HG02610 (cell line): ENCODE measurements at regions not wholly inside any gene's neighbourhood (a gene's known extent, or its start where the extent isn't known, plus 50 kb on each side); places are given as distances from the start of the nearest gene placed in this dataset.
"Not testable (repeated sequence)": the region's sequence is repeated elsewhere in the genome, so short reads cannot be mapped to it uniquely, and the experiment has no call there.

Experiments
- ATAC-seq: cut with Tn5 transposase; IDR thresholded peaks from one replicate; pipeline ENCODE4 v1.9.1; 2021; ENCODE audit warnings: mild to moderate bottlenecking, moderate library complexity; ENCODE audit not compliant: unreplicated experiment

GRCh38 chr14:57150449-57150848, 118.3 kb downstream of the EXOC5 start:
- no peak for ATAC-seq

GRCh38 chr14:57139173-57139572, 129.5 kb downstream of the EXOC5 start:
- ATAC-seq, result no peak

GRCh38 chr14:57136669-57137328, 131.9 kb downstream of the EXOC5 start:
- ATAC-seq, result no peak

- ATAC-seq, result not testable (repeated sequence)
Measured at GRCh38 chr14:57127809-57128208, 140.9 kb downstream of the EXOC5 start.

GRCh38 chr14:57122129-57122528, 146.6 kb downstream of the EXOC5 start:
- ATAC-seq, result no peak

GRCh38 chr14:57112072-57112807, 156.5 kb downstream of the EXOC5 start:
- not testable (repeated sequence) for ATAC-seq

- ATAC-seq, result not testable (repeated sequence)
Measured at GRCh38 chr14:57110411-57110810, 158.3 kb downstream of the EXOC5 start.

GRCh38 chr14:57091030-57091608, 177.6 kb downstream of the EXOC5 start:
- ATAC-seq, result no peak

GRCh38 chr14:57089901-57090300, 178.8 kb downstream of the EXOC5 start:
- ATAC-seq, result no peak

GRCh38 chr14:57087841-57088240, 180.9 kb downstream of the EXOC5 start:
- ATAC-seq, result no peak

- ATAC-seq, result no peak
Measured at GRCh38 chr14:57086271-57087162, 182.2 kb downstream of the EXOC5 start.

GRCh38 chr14:57085801-57086200, 182.9 kb downstream of the EXOC5 start:
- no peak for ATAC-seq

GRCh38 chr14:57085043-57085442, 183.7 kb downstream of the EXOC5 start:
- no peak for ATAC-seq

GRCh38 chr14:57080691-57081090, 188.0 kb downstream of the EXOC5 start:
- ATAC-seq, result no peak

- no peak for ATAC-seq
Measured at GRCh38 chr14:57078054-57078453, 190.7 kb downstream of the EXOC5 start.

- no peak for ATAC-seq
Measured at GRCh38 chr14:57073986-57074385, 194.7 kb downstream of the EXOC5 start.

- ATAC-seq, result no peak
Measured at GRCh38 chr14:57071639-57072038, 197.1 kb downstream of the EXOC5 start.

- no peak for ATAC-seq
Measured at GRCh38 chr14:57069702-57070101, 199.0 kb downstream of the EXOC5 start.

- ATAC-seq, result no peak
Measured at GRCh38 chr14:57068511-57068910, 200.2 kb downstream of the EXOC5 start.

GRCh38 chr14:57066887-57067513, 201.7 kb downstream of the EXOC5 start:
- ATAC-seq, result peak; percentile 78

- ATAC-seq, result no peak
Measured at GRCh38 chr14:57066463-57066862, 202.2 kb downstream of the EXOC5 start.
